Retina (tissue), 1 donor: ENCODE measurements at regions not wholly inside any gene's neighbourhood (a gene's known extent, or its start where the extent isn't known, plus 50 kb on each side); places are given as distances from the start of the nearest gene placed in this dataset.

Source experiments
- DNase-seq: peaks from one replicate; pipeline ENCODE4 v3.0.0-alpha.2; 2016

- no peak for DNase-seq
These were observed 52.0 kb upstream of the GRAMD1B start for GRCh38 chr11:123378096-123378495.

GRCh38 chr11:123377355-123377754 lies 52.7 kb upstream of the GRAMD1B start:
- no peak for DNase-seq

- DNase-seq = no peak
These were observed 54.2 kb upstream of the GRAMD1B start for GRCh38 chr11:123375832-123376231.

- DNase-seq = no peak
These were observed 55.5 kb upstream of the GRAMD1B start for GRCh38 chr11:123374622-123374968.

GRCh38 chr11:123373754-123374621 lies 56.1 kb upstream of the GRAMD1B start:
- no peak for DNase-seq

GRCh38 chr11:123371506-123372297 lies 58.4 kb upstream of the GRAMD1B start:
- no peak for DNase-seq

GRCh38 chr11:123366924-123367323 lies 63.1 kb upstream of the GRAMD1B start:
- no peak for DNase-seq

GRCh38 chr11:123365955-123366354 lies 64.1 kb upstream of the GRAMD1B start:
- DNase-seq = no peak

- peak; percentile 46 for DNase-seq
These were observed 66.0 kb upstream of the GRAMD1B start for GRCh38 chr11:123364080-123364479.

GRCh38 chr11:123363556-123363955 lies 66.5 kb upstream of the GRAMD1B start:
- no peak for DNase-seq

- no peak for DNase-seq
These were observed 67.1 kb upstream of the GRAMD1B start for GRCh38 chr11:123362941-123363340.

- no peak for DNase-seq
These were observed 67.9 kb upstream of the GRAMD1B start for GRCh38 chr11:123362186-123362585.

- no peak for DNase-seq
These were observed 69.0 kb upstream of the GRAMD1B start for GRCh38 chr11:123361110-123361509.

GRCh38 chr11:123360267-123360936 lies 69.7 kb upstream of the GRAMD1B start:
- no peak for DNase-seq

- DNase-seq = peak; percentile 75
These were observed 71.9 kb upstream of the GRAMD1B start for GRCh38 chr11:123357990-123358827.

- DNase-seq = no peak
These were observed 72.6 kb upstream of the GRAMD1B start for GRCh38 chr11:123357353-123357989.

GRCh38 chr11:123356539-123356938 lies 73.5 kb upstream of the GRAMD1B start:
- no peak for DNase-seq

GRCh38 chr11:123354371-123354975 lies 75.6 kb upstream of the GRAMD1B start:
- DNase-seq = no peak

GRCh38 chr11:123351375-123351774 lies 78.7 kb upstream of the GRAMD1B start:
- DNase-seq = peak; percentile 78

- no peak for DNase-seq
These were observed 80.7 kb upstream of the GRAMD1B start for GRCh38 chr11:123349382-123349781.

- DNase-seq = no peak
These were observed 85.2 kb upstream of the GRAMD1B start for GRCh38 chr11:123344790-123345357.
